LNCaP clone FGC (cell line): ENCODE measurements at regions not wholly inside any gene's neighbourhood (a gene's known extent, or its start where the extent isn't known, plus 50 kb on each side); places are given as distances from the start of the nearest gene placed in this dataset.
A peak's percentile ranks its signal among the peaks of the same experiment; 100 is the strongest.

Experiments used
- DNase-seq: peaks from one replicate; pipeline ENCODE4 v3.0.0-alpha.2; 2011; ENCODE audit warnings: low read depth
- H3K4me3 ChIP-seq: 2 replicates; pipeline ENCODE4 v1.5.1; 2011; ENCODE audit warnings: mild to moderate bottlenecking, low read depth, low read length, control low read depth
- CTCF ChIP-seq: IDR thresholded peaks from 2 replicates; pipeline ENCODE4 v1.5.1; 2012; ENCODE audit warnings: mild to moderate bottlenecking; ENCODE audit not compliant: control insufficient read depth, insufficient read depth; ENCODE audit errors: extremely low read depth

GRCh38 chr15:31250033-31250432 is 76.6 kb upstream of the KLF13 start:
- no peak for TF ChIP-seq CTCF
- no peak overlapping the region for H3K4me3 ChIP-seq
- no peak for DNase-seq

GRCh38 chr15:31251165-31251564 is 75.5 kb upstream of the KLF13 start:
- DNase-seq = no peak
- no peak for TF ChIP-seq CTCF
- H3K4me3 ChIP-seq = no peak overlapping the region

GRCh38 chr15:31252171-31252785 is 74.4 kb upstream of the KLF13 start:
- no peak for DNase-seq
- H3K4me3 ChIP-seq = no peak overlapping the region
- TF ChIP-seq CTCF = no peak

GRCh38 chr15:31254431-31255175 is 72.0 kb upstream of the KLF13 start:
- peak; percentile 92 for DNase-seq
- no peak overlapping the region for H3K4me3 ChIP-seq
- TF ChIP-seq CTCF = no peak

- TF ChIP-seq CTCF = no peak
- H3K4me3 ChIP-seq = no peak overlapping the region
- no peak for DNase-seq
Measured at GRCh38 chr15:31255176-31255510, 71.5 kb upstream of the KLF13 start.

- no peak overlapping the region for H3K4me3 ChIP-seq
- DNase-seq = no peak
- no peak for TF ChIP-seq CTCF
Measured at GRCh38 chr15:31255732-31256377, 70.8 kb upstream of the KLF13 start.
